Activated naive CD8-positive, alpha-beta T cell treated with anti-CD3 and anti-CD28 coated beads, Interleukin-2, amount 50 U/mL, for 24 hours (primary cell): ENCODE measurements at regions not wholly inside any gene's neighbourhood (a gene's known extent, or its start where the extent isn't known, plus 50 kb on each side); places are given as distances from the start of the nearest gene placed in this dataset.
"Not testable (repeated sequence)": the region's sequence is repeated elsewhere in the genome, so short reads cannot be mapped to it uniquely, and the experiment has no call there.

Source experiments
- ATAC-seq: fragments of 150-1000 bp; cut with Tn5 transposase; one replicate; pipeline ENCODE4 v1.10.0; 2021
- DNase-seq: peaks from one replicate; pipeline ENCODE4 v3.0.0; 2021
- H3K27ac Mint-ChIP-seq: one replicate; pipeline ENCODE4 v1.8.0; 2021; ENCODE audit warnings: mild to moderate bottlenecking, mixed read lengths
- H3K27me3 Mint-ChIP-seq: one replicate; pipeline ENCODE4 v1.8.0; 2021; ENCODE audit warnings: mixed read lengths
- H3K36me3 Mint-ChIP-seq: one replicate; pipeline ENCODE4 v1.8.0; 2021; ENCODE audit warnings: low read depth, mixed read lengths
- H3K4me1 Mint-ChIP-seq: one replicate; pipeline ENCODE4 v1.8.0; 2021; ENCODE audit warnings: mixed read lengths
- H3K4me3 Mint-ChIP-seq: one replicate; pipeline ENCODE4 v1.8.0; 2021; ENCODE audit warnings: mild to moderate bottlenecking, moderate library complexity, mixed read lengths
- H3K9me3 Mint-ChIP-seq: one replicate; pipeline ENCODE4 v1.8.0; 2021; ENCODE audit warnings: mixed read lengths

DNA sequence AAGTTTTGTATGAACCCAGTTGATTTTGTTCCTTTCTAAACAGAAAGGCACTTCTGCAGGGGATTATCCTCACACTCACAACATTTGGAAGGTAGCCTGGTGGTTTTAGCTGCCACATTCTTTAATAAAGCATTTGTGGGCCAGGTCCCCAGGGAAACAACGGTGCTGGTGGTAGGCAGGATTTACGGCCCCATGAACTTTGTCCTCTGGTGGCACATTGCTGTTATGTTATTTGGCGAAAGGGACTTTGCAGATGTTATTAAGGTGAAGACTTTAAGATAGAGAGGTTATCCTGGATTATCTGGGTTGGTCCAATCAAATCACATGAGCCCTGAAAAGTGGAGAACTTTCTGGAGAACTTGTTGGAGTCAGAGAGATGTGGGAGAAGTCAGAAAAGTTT, 86.3 kb upstream of the C9orf72 start:
- Mint-ChIP-seq H3K27me3 (peaks cover 10% of the 10 kb centered on the region), H3K36me3 (no peaks in the 10 kb centered on the region), H3K4me3 (no peak overlapping the region), H3K4me1 (no peaks in the 10 kb centered on the region), H3K27ac (no peak overlapping the region), H3K9me3 (no peaks in the 10 kb centered on the region)
- DNase-seq: no peak
- ATAC-seq: no peak

- no peaks in the 10 kb centered on the region for H3K36me3 Mint-ChIP-seq
- ATAC-seq: no peak
- no peak overlapping the region for H3K4me3 Mint-ChIP-seq
- peaks cover 10% of the 10 kb centered on the region for H3K27me3 Mint-ChIP-seq
- DNase-seq: no peak
- H3K27ac Mint-ChIP-seq: no peak overlapping the region
- H3K4me1 Mint-ChIP-seq: no peaks in the 10 kb centered on the region
- H3K9me3 Mint-ChIP-seq: no peaks in the 10 kb centered on the region
Measured at GRCh38 chr9:27660148-27660547, 86.9 kb upstream of the C9orf72 start.

- Mint-ChIP-seq H3K4me1 (no peaks in the 10 kb centered on the region), H3K27me3 (peaks cover 15% of the 10 kb centered on the region)
Measured at GRCh38 chr9:27663526-27663925, 90.2 kb upstream of the C9orf72 start.

DNA sequence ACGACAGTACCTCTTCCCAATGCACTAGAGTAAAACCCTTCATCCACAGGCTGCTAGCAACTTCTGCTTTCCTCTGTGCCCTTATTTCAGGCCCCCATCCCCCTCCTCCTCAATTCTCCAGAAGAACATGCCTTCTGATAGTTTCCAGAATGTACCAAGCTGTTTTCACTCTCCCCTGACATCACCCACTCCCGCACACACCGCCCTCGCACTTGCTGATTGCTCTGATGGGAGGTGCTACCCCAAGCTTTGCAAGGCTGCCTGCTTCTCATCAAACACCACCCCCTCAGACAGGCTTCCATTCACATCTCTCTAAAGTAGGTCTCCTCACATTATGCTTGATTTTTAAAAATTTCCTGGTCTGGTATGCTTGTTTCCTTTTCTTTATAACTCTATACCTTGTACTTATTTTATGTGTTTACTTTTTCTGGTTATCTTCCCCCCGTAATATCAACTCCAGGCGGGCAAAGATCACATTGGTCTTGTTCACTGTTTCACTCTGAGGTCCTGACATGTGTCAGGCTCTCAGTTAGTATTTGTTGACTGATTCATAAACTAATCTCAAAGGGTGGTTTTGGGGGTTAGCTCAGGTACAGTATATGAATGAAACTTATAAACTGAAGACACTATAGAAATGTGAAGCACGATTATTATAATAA, 91.0 kb upstream of the C9orf72 start:
- no peak overlapping the region for H3K4me3 Mint-ChIP-seq
- H3K4me1 Mint-ChIP-seq: no peaks in the 10 kb centered on the region
- ATAC-seq (no peak), DNase-seq (no peak)
- peaks cover 15% of the 10 kb centered on the region for H3K27me3 Mint-ChIP-seq
- no peak overlapping the region for H3K27ac Mint-ChIP-seq
- H3K36me3 Mint-ChIP-seq: no peaks in the 10 kb centered on the region
- H3K9me3 Mint-ChIP-seq: no peaks in the 10 kb centered on the region

More at GRCh38 chr9:27663526-27663925, 90.2 kb upstream of the C9orf72 start:
- no peak for ATAC-seq
- H3K36me3 Mint-ChIP-seq: no peaks in the 10 kb centered on the region
- no peak overlapping the region for H3K27ac Mint-ChIP-seq
- no peaks in the 10 kb centered on the region for H3K9me3 Mint-ChIP-seq
- no peak overlapping the region for H3K4me3 Mint-ChIP-seq
- DNase-seq: no peak

- no peaks in the 10 kb centered on the region for H3K36me3 Mint-ChIP-seq
- ATAC-seq: no peak
Measured at GRCh38 chr9:27665136-27665535, 91.9 kb upstream of the C9orf72 start.

DNA sequence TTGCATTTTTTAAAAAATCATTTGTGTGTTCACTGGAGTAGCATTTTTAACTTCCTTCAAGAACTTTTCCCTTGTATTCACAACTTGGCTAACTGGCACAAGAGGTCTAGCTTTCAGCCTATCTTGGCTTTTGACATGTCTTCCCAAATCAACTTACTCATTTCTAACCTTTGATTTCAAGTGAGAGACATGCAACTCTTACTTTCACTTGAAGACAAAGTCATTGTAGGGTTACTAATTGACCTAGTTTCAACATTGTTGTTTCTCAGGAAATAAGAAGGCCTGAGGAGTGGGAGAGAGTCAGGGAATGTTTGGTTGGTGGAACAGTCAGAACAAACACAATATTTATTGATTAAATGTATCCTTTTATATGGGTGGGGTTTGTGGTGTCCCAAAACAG, 95.0 kb upstream of the C9orf72 start:
- H3K27ac Mint-ChIP-seq: no peak overlapping the region
- no peaks in the 10 kb centered on the region for H3K4me1 Mint-ChIP-seq
- ATAC-seq (no peak), DNase-seq (no peak)
- no peak overlapping the region for H3K4me3 Mint-ChIP-seq
- H3K27me3 Mint-ChIP-seq: peaks cover 9% of the 10 kb centered on the region
- no peaks in the 10 kb centered on the region for H3K9me3 Mint-ChIP-seq
- H3K36me3 Mint-ChIP-seq: no peaks in the 10 kb centered on the region

More at GRCh38 chr9:27665136-27665535, 91.9 kb upstream of the C9orf72 start:
- Mint-ChIP-seq H3K27me3 (peaks cover 15% of the 10 kb centered on the region), H3K4me1 (no peaks in the 10 kb centered on the region), H3K4me3 (no peak overlapping the region), H3K27ac (no peak overlapping the region), H3K9me3 (no peaks in the 10 kb centered on the region)
- no peak for DNase-seq

- no peak for ATAC-seq
- Mint-ChIP-seq H3K9me3 (no peaks in the 10 kb centered on the region), H3K36me3 (no peaks in the 10 kb centered on the region), H3K27me3 (peaks cover 5% of the 10 kb centered on the region), H3K27ac (no peak overlapping the region), H3K4me1 (no peaks in the 10 kb centered on the region), H3K4me3 (no peak overlapping the region)
- DNase-seq: no peak
Measured at GRCh38 chr9:27671636-27672035, 98.4 kb upstream of the C9orf72 start.

GRCh38 chr9:27672718-27673117, 99.4 kb upstream of the C9orf72 start:
- H3K36me3 Mint-ChIP-seq: no peaks in the 10 kb centered on the region

DNA sequence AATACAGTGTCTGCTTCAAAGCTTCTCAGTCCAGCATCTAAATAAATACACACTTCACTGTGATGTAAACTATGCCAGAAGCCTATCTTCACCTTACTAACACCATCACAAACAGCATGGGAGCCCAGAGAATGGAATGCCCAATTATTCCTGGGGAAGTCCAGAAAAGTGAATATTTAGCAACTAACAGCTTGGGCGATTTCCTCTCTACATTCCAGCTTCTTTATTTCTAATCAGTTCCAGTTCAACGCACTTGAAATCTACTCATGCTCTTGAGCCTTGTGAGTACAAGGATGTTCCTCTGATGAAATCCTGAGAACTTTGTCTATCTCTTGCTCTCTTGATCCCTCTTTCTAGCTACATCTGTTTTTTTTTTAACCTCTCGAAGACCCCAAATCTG, 100.4 kb upstream of the C9orf72 start:
- peaks cover 5% of the 10 kb centered on the region for H3K27me3 Mint-ChIP-seq
- DNase-seq: no peak
- no peak overlapping the region for H3K4me3 Mint-ChIP-seq
- H3K4me1 Mint-ChIP-seq: no peaks in the 10 kb centered on the region
- ATAC-seq: no peak
- H3K36me3 Mint-ChIP-seq: no peaks in the 10 kb centered on the region
- no peak overlapping the region for H3K27ac Mint-ChIP-seq
- H3K9me3 Mint-ChIP-seq: no peaks in the 10 kb centered on the region

More at GRCh38 chr9:27672718-27673117, 99.4 kb upstream of the C9orf72 start:
- peaks cover 5% of the 10 kb centered on the region for H3K27me3 Mint-ChIP-seq
- H3K27ac Mint-ChIP-seq: no peak overlapping the region
- H3K9me3 Mint-ChIP-seq: no peaks in the 10 kb centered on the region
- no peak overlapping the region for H3K4me3 Mint-ChIP-seq
- no peaks in the 10 kb centered on the region for H3K4me1 Mint-ChIP-seq
- ATAC-seq (no peak), DNase-seq (no peak)

- Mint-ChIP-seq H3K36me3 (no peaks in the 10 kb centered on the region), H3K27me3 (peaks cover 5% of the 10 kb centered on the region), H3K9me3 (no peaks in the 10 kb centered on the region), H3K27ac (no peak overlapping the region), H3K4me1 (no peaks in the 10 kb centered on the region), H3K4me3 (no peak overlapping the region)
- DNase-seq: no peak
- no peak for ATAC-seq
Measured at GRCh38 chr9:27675354-27675753, 102.1 kb upstream of the C9orf72 start.

GRCh38 chr9:27676827-27677226, 103.5 kb upstream of the C9orf72 start:
- Mint-ChIP-seq H3K4me1 (no peaks in the 10 kb centered on the region), H3K36me3 (no peaks in the 10 kb centered on the region), H3K27me3 (peaks cover 5% of the 10 kb centered on the region), H3K4me3 (no peak overlapping the region), H3K27ac (no peak overlapping the region), H3K9me3 (no peaks in the 10 kb centered on the region)
- DNase-seq (no peak), ATAC-seq (no peak)

DNA sequence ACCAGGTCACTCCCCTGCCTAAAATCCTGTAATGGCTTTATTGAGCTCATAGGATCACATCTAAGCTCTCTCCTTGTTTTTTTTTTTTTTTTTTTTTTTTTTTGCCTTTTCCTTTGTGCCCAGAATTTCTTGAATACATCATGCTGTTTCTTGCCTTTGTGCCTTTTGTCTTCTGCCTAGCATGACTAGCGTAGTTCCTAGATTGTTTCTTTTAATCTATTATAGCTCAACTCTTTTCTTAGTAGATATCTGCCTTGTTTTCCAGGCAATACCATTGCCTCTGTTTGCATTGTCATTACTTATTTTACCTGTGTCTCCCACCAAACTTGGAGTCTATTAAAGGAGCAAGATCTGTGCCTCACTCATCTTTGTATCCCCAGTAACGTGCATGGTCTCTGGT, 106.1 kb upstream of the C9orf72 start:
- H3K4me1 Mint-ChIP-seq: no peaks in the 10 kb centered on the region
- DNase-seq (no peak), ATAC-seq (no peak)

DNA sequence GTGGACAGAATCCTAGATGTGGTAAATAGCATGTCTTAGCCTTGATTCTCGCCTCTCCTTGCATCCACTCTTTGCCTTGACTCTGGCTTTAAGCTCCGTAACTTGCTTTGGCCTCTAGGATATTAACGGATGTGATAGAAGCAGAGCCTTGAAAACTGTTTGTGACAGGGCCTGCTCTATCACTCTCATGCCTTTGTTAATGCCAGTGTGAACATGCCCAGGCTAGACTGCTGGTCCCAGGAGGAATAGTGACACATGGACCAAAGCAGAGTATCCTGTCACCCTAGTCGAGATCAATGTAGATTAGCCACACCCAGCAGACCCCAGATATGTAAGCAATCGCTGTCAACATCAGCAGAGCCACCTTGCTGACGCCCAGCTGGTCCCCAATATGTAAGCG, 109.9 kb upstream of the C9orf72 start:
- Mint-ChIP-seq H3K27me3 (no peaks in the 10 kb centered on the region), H3K27ac (no peak overlapping the region), H3K4me3 (no peak overlapping the region), H3K36me3 (no peaks in the 10 kb centered on the region), H3K9me3 (no peaks in the 10 kb centered on the region), H3K4me1 (no peaks in the 10 kb centered on the region)
- no peak for DNase-seq
- ATAC-seq: no peak

More for the DNA sequence above, 106.1 kb upstream of the C9orf72 start:
- no peak overlapping the region for H3K27ac Mint-ChIP-seq
- no peaks in the 10 kb centered on the region for H3K9me3 Mint-ChIP-seq
- peaks cover 2% of the 10 kb centered on the region for H3K27me3 Mint-ChIP-seq
- H3K36me3 Mint-ChIP-seq: no peaks in the 10 kb centered on the region
- no peak overlapping the region for H3K4me3 Mint-ChIP-seq

- DNase-seq (no peak), ATAC-seq (no peak)
- Mint-ChIP-seq H3K9me3 (no peaks in the 10 kb centered on the region), H3K4me3 (no peak overlapping the region), H3K27ac (no peak overlapping the region), H3K4me1 (no peaks in the 10 kb centered on the region), H3K27me3 (no peaks in the 10 kb centered on the region), H3K36me3 (no peaks in the 10 kb centered on the region)
Measured at GRCh38 chr9:27688954-27689353, 115.7 kb upstream of the C9orf72 start.

DNA sequence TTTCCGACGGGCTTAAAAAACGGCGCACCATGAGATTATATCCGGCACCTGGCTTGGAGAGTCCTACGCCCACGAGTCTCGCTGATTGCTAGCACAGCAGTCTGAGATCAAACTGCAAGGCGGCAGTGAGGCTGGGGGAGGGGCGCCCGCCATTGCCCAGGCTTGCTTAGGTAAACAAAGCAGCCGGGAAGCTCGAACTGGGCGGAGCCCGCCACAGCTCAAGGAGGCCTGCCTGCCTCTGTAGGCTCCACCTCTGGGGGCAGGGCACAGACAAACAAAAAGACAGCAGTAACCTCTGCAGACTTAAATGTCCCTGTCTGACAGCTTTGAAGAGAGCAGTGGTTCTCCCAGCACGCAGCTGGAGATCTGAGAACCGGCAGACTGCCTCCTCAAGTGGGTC, 117.5 kb upstream of the C9orf72 start:
- not testable (repeated sequence) for H3K4me1 Mint-ChIP-seq, H3K27me3 Mint-ChIP-seq, H3K36me3 Mint-ChIP-seq, H3K4me3 Mint-ChIP-seq, ATAC-seq, H3K9me3 Mint-ChIP-seq, DNase-seq, H3K27ac Mint-ChIP-seq

- no peaks in the 10 kb centered on the region for H3K36me3 Mint-ChIP-seq
- no peaks in the 10 kb centered on the region for H3K9me3 Mint-ChIP-seq
- no peaks in the 10 kb centered on the region for H3K4me1 Mint-ChIP-seq
- no peak for ATAC-seq
- H3K27ac Mint-ChIP-seq: no peak overlapping the region
- no peak overlapping the region for H3K4me3 Mint-ChIP-seq
- H3K27me3 Mint-ChIP-seq: peaks cover 6% of the 10 kb centered on the region
- no peak for DNase-seq
Measured at GRCh38 chr9:27699621-27700020, 126.3 kb upstream of the C9orf72 start.
